ENCODE measurements at regions not wholly inside any gene's neighbourhood (a gene's known extent, or its start where the extent isn't known, plus 50 kb on each side); places are given as distances from the start of the nearest gene placed in this dataset.
"Not testable (repeated sequence)": the region's sequence is repeated elsewhere in the genome, so short reads cannot be mapped to it uniquely, and the experiment has no call there.

GRCh38 chr3:184440151-184440550 is 60.3 kb downstream of the CHRD start:
- no peak for FAIRE-seq

GRCh38 chr3:184441202-184441900 is 61.5 kb downstream of the CHRD start:
- FAIRE-seq: no peak

GRCh38 chr3:184443364-184443763 is 63.5 kb downstream of the CHRD start:
- no peak for FAIRE-seq

- FAIRE-seq: no peak
These were observed 64.0 kb downstream of the CHRD start for GRCh38 chr3:184443831-184444230.

GRCh38 chr3:184448321-184449160 is 68.7 kb downstream of the CHRD start:
- FAIRE-seq: no peak

GRCh38 chr3:184449161-184449515 is 69.3 kb downstream of the CHRD start:
- FAIRE-seq: no peak

- FAIRE-seq: no peak
These were observed 70.7 kb downstream of the CHRD start for GRCh38 chr3:184450547-184450946.

- FAIRE-seq: no peak
These were observed 73.4 kb downstream of the CHRD start for GRCh38 chr3:184453296-184453695.

- FAIRE-seq: no peak
These were observed 76.1 kb downstream of the CHRD start for GRCh38 chr3:184455991-184456390.

GRCh38 chr3:184456476-184456875 is 76.6 kb downstream of the CHRD start:
- no peak for FAIRE-seq

GRCh38 chr3:184457329-184457728 is 77.5 kb downstream of the CHRD start:
- FAIRE-seq: no peak

- FAIRE-seq: not testable (repeated sequence)
These were observed 78.0 kb downstream of the CHRD start for GRCh38 chr3:184457784-184458377.

- FAIRE-seq: no peak
These were observed 79.5 kb downstream of the CHRD start for GRCh38 chr3:184459355-184459754.

- no peak for FAIRE-seq
These were observed 80.4 kb downstream of the CHRD start for GRCh38 chr3:184460276-184460675.

- FAIRE-seq: no peak
These were observed 81.4 kb downstream of the CHRD start for GRCh38 chr3:184461219-184461618.

GRCh38 chr3:184465883-184466412 is 86.1 kb downstream of the CHRD start:
- FAIRE-seq: no peak

- FAIRE-seq: no peak
These were observed 86.6 kb downstream of the CHRD start for GRCh38 chr3:184466413-184466960.

- FAIRE-seq: no peak
These were observed 87.3 kb downstream of the CHRD start for GRCh38 chr3:184467171-184467570.

GRCh38 chr3:184470551-184470950 is 90.7 kb downstream of the CHRD start:
- FAIRE-seq: no peak

- FAIRE-seq: no peak
These were observed 90.1 kb upstream of the EPHB3 start for GRCh38 chr3:184471439-184471838.

- no peak for FAIRE-seq
These were observed 88.7 kb upstream of the EPHB3 start for GRCh38 chr3:184472723-184473428.

GRCh38 chr3:184474897-184475296 is 86.7 kb upstream of the EPHB3 start:
- FAIRE-seq: no peak

- FAIRE-seq: no peak
These were observed 83.6 kb upstream of the EPHB3 start for GRCh38 chr3:184477940-184478339.

All from endometrium (tissue), 2 donors.